ENCODE measurements at regions not wholly inside any gene's neighbourhood (a gene's known extent, or its start where the extent isn't known, plus 50 kb on each side); places are given as distances from the start of the nearest gene placed in this dataset.
A peak's percentile ranks its signal among the peaks of the same experiment; 100 is the strongest.

DNA sequence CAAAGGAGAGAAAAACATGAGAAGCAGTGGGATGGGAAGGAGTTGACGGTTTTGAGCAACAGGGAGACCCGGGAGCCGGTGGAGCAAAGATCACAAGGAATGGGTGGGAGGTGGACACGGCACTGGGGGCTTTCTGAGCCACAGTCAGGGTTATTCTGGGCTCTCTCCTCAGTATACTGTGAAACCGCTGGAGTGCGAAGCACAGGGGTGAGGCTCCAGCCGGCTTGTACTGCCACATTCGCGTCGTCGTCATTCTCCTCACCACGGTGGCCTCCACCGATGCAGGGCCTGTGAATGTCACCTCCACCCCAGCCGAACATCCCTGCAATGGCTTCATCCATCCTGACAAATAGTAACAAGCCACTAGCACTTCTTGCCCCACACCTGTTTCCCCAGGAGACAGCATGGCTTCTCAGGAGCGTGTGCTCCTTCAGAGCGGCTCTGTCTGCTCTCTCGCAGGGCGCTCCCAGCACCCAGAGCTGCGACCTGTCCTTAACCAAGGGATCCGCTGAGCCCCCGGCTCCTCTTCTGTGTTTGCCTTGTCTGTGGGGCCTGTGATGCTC lies 1165.3 kb downstream of the TBC1D22A start:
- H3K36me3 Mint-ChIP-seq = no peaks in the 10 kb centered on the region
- ChIA-PET CTCF (no interaction called here), POLR2A (no interaction called here)
- no peaks in the 10 kb centered on the region for H3K36me3 ChIP-seq (ENCODE audit: control insufficient read depth in 2 of 2, extremely low read depth in 1 of 2, insufficient read depth in 1 of 2, low read length in 1 of 2)
- H3K27ac ChIP-seq (ENCODE audit: low read length) = no peak overlapping the region
- DNase-seq = no peak
- peaks cover 11 to 19% of the 10 kb centered on the region in 2 donors for H3K27me3 Mint-ChIP-seq
- H3K9me3 ChIP-seq = no peaks in the 10 kb centered on the region
- 86% methylated on average over 21 of the region's 21 CpGs for WGBS (ENCODE audit: insufficient coverage)
- peaks cover 0 to 5% (median 0%) of the 10 kb centered on the region in 3 donors for H3K9me3 Mint-ChIP-seq
- no peak overlapping the region for H3K4me3 ChIP-seq (ENCODE audit: control insufficient read depth in 1 of 2, extremely low read depth in 1 of 2, low read length in 1 of 2)
- no peak for ATAC-seq (replicated peaks in 1 of 4)
- H3K4me1 ChIP-seq (ENCODE audit: control insufficient read depth in 1 of 2, extremely low read depth in 1 of 2, insufficient read depth in 2 of 2, low read length in 2 of 2) = no peaks in the 10 kb centered on the region
- H3K4me3 Mint-ChIP-seq = no peak overlapping the region
- H3K4me1 Mint-ChIP-seq = no peaks in the 10 kb centered on the region
- H3K27ac Mint-ChIP-seq = no peak overlapping the region
- H3K27me3 ChIP-seq (replicated peaks in 1 of 2; ENCODE audit: control insufficient read depth in 2 of 2, extremely low read depth in 1 of 2, insufficient read depth in 2 of 2, low read length in 1 of 2) = peaks cover 0 to 27% of the 10 kb centered on the region in 2 experiments

DNA sequence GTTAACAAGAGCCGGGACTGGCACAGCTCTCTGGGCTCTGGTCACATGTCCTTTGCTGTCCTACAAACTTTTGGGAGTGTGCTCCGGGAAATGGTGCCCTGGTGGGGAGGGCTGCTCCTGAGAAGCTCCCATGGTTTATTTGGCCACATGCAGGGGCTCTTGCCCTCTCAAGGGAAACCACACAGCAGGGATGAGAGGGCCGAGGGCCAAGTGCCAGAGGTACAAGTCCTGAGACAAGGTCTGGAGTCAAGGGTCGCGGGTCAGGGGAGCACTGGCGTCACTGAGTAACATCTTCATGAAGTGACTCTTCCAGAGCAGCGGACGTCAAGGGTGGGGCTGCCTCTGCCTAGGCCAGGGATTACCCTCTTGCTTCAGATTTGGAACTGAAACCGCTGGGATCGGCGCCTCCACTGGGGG lies 1160.6 kb downstream of the TBC1D22A start:
- no peak overlapping the region for H3K27ac ChIP-seq (ENCODE audit: low read length)
- H3K27me3 ChIP-seq (replicated peaks in 1 of 2; ENCODE audit: control insufficient read depth in 2 of 2, extremely low read depth in 1 of 2, insufficient read depth in 2 of 2, low read length in 1 of 2) = peaks cover 0 to 18% of the 10 kb centered on the region in 2 experiments
- no peaks in the 10 kb centered on the region for H3K36me3 ChIP-seq (ENCODE audit: control insufficient read depth in 2 of 2, extremely low read depth in 1 of 2, insufficient read depth in 1 of 2, low read length in 1 of 2)
- peaks cover 15 to 21% (median 18%) of the 10 kb centered on the region in 3 donors for H3K4me1 Mint-ChIP-seq
- H3K36me3 Mint-ChIP-seq = no peaks in the 10 kb centered on the region
- no peak overlapping the region for H3K27ac Mint-ChIP-seq
- H3K9me3 Mint-ChIP-seq = no peaks in the 10 kb centered on the region
- H3K27me3 Mint-ChIP-seq = peaks cover 5 to 10% of the 10 kb centered on the region in 2 donors
- DNase-seq (no peak), ATAC-seq (replicated peaks in 1 of 4) (no peak)
- CTCF ChIA-PET = no interaction called here
- WGBS (ENCODE audit: insufficient coverage) = 86% methylated on average over 7 of the region's 11 CpGs
- peaks cover 0 to 6% of the 10 kb centered on the region in 2 experiments for H3K4me1 ChIP-seq (ENCODE audit: control insufficient read depth in 1 of 2, extremely low read depth in 1 of 2, insufficient read depth in 2 of 2, low read length in 2 of 2)
- no peak overlapping the region for H3K4me3 ChIP-seq (ENCODE audit: control insufficient read depth in 1 of 2, extremely low read depth in 1 of 2, low read length in 1 of 2)
- no peaks in the 10 kb centered on the region for H3K9me3 ChIP-seq
- POLR2A ChIA-PET = no interaction called here
- no peak overlapping the region for H3K4me3 Mint-ChIP-seq

DNA sequence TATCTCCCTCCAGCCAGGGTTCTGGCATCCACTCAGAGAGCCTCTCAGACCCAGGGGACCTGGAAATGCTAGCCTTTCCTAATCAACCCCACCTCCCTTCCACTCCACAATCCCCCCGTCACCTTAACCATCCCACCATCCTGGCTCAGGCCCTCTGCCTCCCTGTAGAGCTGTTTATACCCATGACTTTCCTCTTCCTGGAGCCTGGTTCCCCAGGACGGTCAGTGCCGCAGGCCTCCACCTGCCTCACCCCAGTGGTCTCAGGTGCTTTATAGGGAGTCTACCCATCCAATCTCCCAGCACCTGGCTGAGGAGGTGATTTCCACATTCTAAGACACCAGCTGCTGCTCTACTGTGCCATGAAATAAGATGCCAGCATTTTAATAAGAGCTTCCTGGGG lies 1159.5 kb downstream of the TBC1D22A start:
- Mint-ChIP-seq H3K27ac (no peak overlapping the region), H3K36me3 (no peaks in the 10 kb centered on the region), H3K9me3 (no peaks in the 10 kb centered on the region), H3K4me3 (no peak overlapping the region), H3K4me1 (peaks cover 17 to 26% (median 18%) of the 10 kb centered on the region in 3 donors), H3K27me3 (peaks cover under 1 to 5% of the 10 kb centered on the region in 2 donors)
- no peak for ATAC-seq (replicated peaks in 1 of 4)
- ChIA-PET CTCF (no interaction called here), POLR2A (no interaction called here)
- Histone ChIP-seq H3K9me3 (no peaks in the 10 kb centered on the region), H3K27ac (ENCODE audit: low read length) (no peak overlapping the region), H3K4me3 (ENCODE audit: control insufficient read depth in 1 of 2, extremely low read depth in 1 of 2, low read length in 1 of 2) (no peak overlapping the region), H3K4me1 (ENCODE audit: control insufficient read depth in 1 of 2, extremely low read depth in 1 of 2, insufficient read depth in 2 of 2, low read length in 2 of 2) (peaks cover 0 to 9% of the 10 kb centered on the region in 2 experiments), H3K27me3 (replicated peaks in 1 of 2; ENCODE audit: control insufficient read depth in 2 of 2, extremely low read depth in 1 of 2, insufficient read depth in 2 of 2, low read length in 1 of 2) (peaks cover 0 to 12% of the 10 kb centered on the region in 2 experiments), H3K36me3 (ENCODE audit: control insufficient read depth in 2 of 2, extremely low read depth in 1 of 2, insufficient read depth in 1 of 2, low read length in 1 of 2) (no peaks in the 10 kb centered on the region)
- WGBS (ENCODE audit: insufficient coverage) = 100% methylated on average over 2 of the region's 3 CpGs
- no peak for DNase-seq

- no peaks in the 10 kb centered on the region for H3K36me3 Mint-ChIP-seq
- no peaks in the 10 kb centered on the region for H3K9me3 Mint-ChIP-seq
- CTCF ChIA-PET = no interaction called here
- POLR2A ChIA-PET = no interaction called here
- peaks cover 0 to 5% of the 10 kb centered on the region in 2 donors for H3K27me3 Mint-ChIP-seq
- no peak overlapping the region for H3K27ac Mint-ChIP-seq
- Histone ChIP-seq H3K4me1 (ENCODE audit: control insufficient read depth in 1 of 2, extremely low read depth in 1 of 2, insufficient read depth in 2 of 2, low read length in 2 of 2) (peaks cover 0 to 9% of the 10 kb centered on the region in 2 experiments), H3K27me3 (replicated peaks in 1 of 2; ENCODE audit: control insufficient read depth in 2 of 2, extremely low read depth in 1 of 2, insufficient read depth in 2 of 2, low read length in 1 of 2) (peaks cover 0 to 11% of the 10 kb centered on the region in 2 experiments), H3K4me3 (ENCODE audit: control insufficient read depth in 1 of 2, extremely low read depth in 1 of 2, low read length in 1 of 2) (no peak overlapping the region), H3K27ac (ENCODE audit: low read length) (no peak overlapping the region), H3K9me3 (no peaks in the 10 kb centered on the region), H3K36me3 (ENCODE audit: control insufficient read depth in 2 of 2, extremely low read depth in 1 of 2, insufficient read depth in 1 of 2, low read length in 1 of 2) (no peaks in the 10 kb centered on the region)
- WGBS (ENCODE audit: insufficient coverage) = 72% methylated on average over 4 of the region's 10 CpGs
- no peak overlapping the region for H3K4me3 Mint-ChIP-seq
- no peak for DNase-seq
- no peak for ATAC-seq (replicated peaks in 1 of 4)
- H3K4me1 Mint-ChIP-seq = peaks cover 17 to 26% (median 18%) of the 10 kb centered on the region in 3 donors
Observed at GRCh38 chr22:47920380-47920959, 1158.0 kb downstream of the TBC1D22A start.

GRCh38 chr22:47919893-47920292 lies 1157.4 kb downstream of the TBC1D22A start:
- Mint-ChIP-seq H3K27ac (no peak overlapping the region), H3K4me1 (peaks cover 17 to 26% (median 18%) of the 10 kb centered on the region in 3 donors), H3K4me3 (no peak overlapping the region), H3K27me3 (peaks cover 0 to 1% of the 10 kb centered on the region in 2 donors), H3K9me3 (no peaks in the 10 kb centered on the region), H3K36me3 (no peaks in the 10 kb centered on the region)
- peaks cover 0 to 6% of the 10 kb centered on the region in 2 experiments for H3K27me3 ChIP-seq (replicated peaks in 1 of 2; ENCODE audit: control insufficient read depth in 2 of 2, extremely low read depth in 1 of 2, insufficient read depth in 2 of 2, low read length in 1 of 2)
- H3K36me3 ChIP-seq (ENCODE audit: control insufficient read depth in 2 of 2, extremely low read depth in 1 of 2, insufficient read depth in 1 of 2, low read length in 1 of 2) = no peaks in the 10 kb centered on the region
- WGBS (ENCODE audit: insufficient coverage) = 86% methylated on average over 5 of the region's 6 CpGs
- POLR2A ChIA-PET = no interaction called here
- no peaks in the 10 kb centered on the region for H3K9me3 ChIP-seq
- peaks cover 0 to 9% of the 10 kb centered on the region in 2 experiments for H3K4me1 ChIP-seq (ENCODE audit: control insufficient read depth in 1 of 2, extremely low read depth in 1 of 2, insufficient read depth in 2 of 2, low read length in 2 of 2)
- H3K4me3 ChIP-seq (ENCODE audit: control insufficient read depth in 1 of 2, extremely low read depth in 1 of 2, low read length in 1 of 2) = no peak overlapping the region
- H3K27ac ChIP-seq (ENCODE audit: low read length) = no peak overlapping the region
- DNase-seq (no peak), ATAC-seq (replicated peaks in 1 of 4) (no peak)
- CTCF ChIA-PET = no interaction called here

GRCh38 chr22:47919001-47919441 lies 1156.6 kb downstream of the TBC1D22A start:
- peak overlapping the region in 1 of 2 donors; percentile 23 for H3K27ac Mint-ChIP-seq
- ChIA-PET CTCF (no interaction called here), POLR2A (no interaction called here)
- ATAC-seq (replicated peaks in 1 of 4) (no peak), DNase-seq (no peak)
- H3K9me3 Mint-ChIP-seq = no peaks in the 10 kb centered on the region
- Histone ChIP-seq H3K27me3 (replicated peaks in 1 of 2; ENCODE audit: control insufficient read depth in 2 of 2, extremely low read depth in 1 of 2, insufficient read depth in 2 of 2, low read length in 1 of 2) (peaks cover 0 to under 1% of the 10 kb centered on the region in 2 experiments), H3K36me3 (ENCODE audit: control insufficient read depth in 2 of 2, extremely low read depth in 1 of 2, insufficient read depth in 1 of 2, low read length in 1 of 2) (no peaks in the 10 kb centered on the region), H3K27ac (ENCODE audit: low read length) (no peak overlapping the region), H3K4me3 (ENCODE audit: control insufficient read depth in 1 of 2, extremely low read depth in 1 of 2, low read length in 1 of 2) (no peak overlapping the region), H3K4me1 (ENCODE audit: control insufficient read depth in 1 of 2, extremely low read depth in 1 of 2, insufficient read depth in 2 of 2, low read length in 2 of 2) (peaks cover 0 to 9% of the 10 kb centered on the region in 2 experiments), H3K9me3 (no peaks in the 10 kb centered on the region)
- H3K36me3 Mint-ChIP-seq = no peaks in the 10 kb centered on the region
- H3K4me1 Mint-ChIP-seq = peaks cover 17 to 26% (median 18%) of the 10 kb centered on the region in 3 donors
- peaks cover 0 to 2% of the 10 kb centered on the region in 2 donors for H3K27me3 Mint-ChIP-seq
- 74% methylated on average over 10 of the region's 11 CpGs for WGBS (ENCODE audit: insufficient coverage)
- peak overlapping the region in 1 of 3 donors; percentile 46 for H3K4me3 Mint-ChIP-seq

Data from T-cell (primary cell).